GM12864 (cell line): ENCODE measurements at regions not wholly inside any gene's neighbourhood (a gene's known extent, or its start where the extent isn't known, plus 50 kb on each side); places are given as distances from the start of the nearest gene placed in this dataset.
"Not testable (repeated sequence)": the region's sequence is repeated elsewhere in the genome, so short reads cannot be mapped to it uniquely, and the experiment has no call there.

Experiments
- DNase-seq: peaks from one replicate; pipeline ENCODE4 v3.0.0-alpha.2; 2011; ENCODE audit warnings: low read depth
- H3K4me3 ChIP-seq: 2 replicates; pipeline ENCODE4 v1.5.1; 2011; ENCODE audit warnings: mild to moderate bottlenecking, low read depth, low read length, control low read depth
- CTCF ChIP-seq: IDR thresholded peaks from 2 replicates; pipeline ENCODE4 v1.5.1; 2011; ENCODE audit warnings: low read depth, mild to moderate bottlenecking, moderate library complexity, low read length, control low read depth, inconsistent platforms; ENCODE audit errors: missing control alignments

GRCh38 chr16:17970816-17971331 lies 365.7 kb downstream of the NPIPA8 start:
- DNase-seq, result no peak
- no peak overlapping the region for H3K4me3 ChIP-seq
- TF ChIP-seq CTCF, result peak; percentile 24

GRCh38 chr16:17970157-17970765 lies 366.3 kb downstream of the NPIPA8 start:
- no peak for DNase-seq
- no peak for TF ChIP-seq CTCF
- H3K4me3 ChIP-seq, result no peak overlapping the region

DNA sequence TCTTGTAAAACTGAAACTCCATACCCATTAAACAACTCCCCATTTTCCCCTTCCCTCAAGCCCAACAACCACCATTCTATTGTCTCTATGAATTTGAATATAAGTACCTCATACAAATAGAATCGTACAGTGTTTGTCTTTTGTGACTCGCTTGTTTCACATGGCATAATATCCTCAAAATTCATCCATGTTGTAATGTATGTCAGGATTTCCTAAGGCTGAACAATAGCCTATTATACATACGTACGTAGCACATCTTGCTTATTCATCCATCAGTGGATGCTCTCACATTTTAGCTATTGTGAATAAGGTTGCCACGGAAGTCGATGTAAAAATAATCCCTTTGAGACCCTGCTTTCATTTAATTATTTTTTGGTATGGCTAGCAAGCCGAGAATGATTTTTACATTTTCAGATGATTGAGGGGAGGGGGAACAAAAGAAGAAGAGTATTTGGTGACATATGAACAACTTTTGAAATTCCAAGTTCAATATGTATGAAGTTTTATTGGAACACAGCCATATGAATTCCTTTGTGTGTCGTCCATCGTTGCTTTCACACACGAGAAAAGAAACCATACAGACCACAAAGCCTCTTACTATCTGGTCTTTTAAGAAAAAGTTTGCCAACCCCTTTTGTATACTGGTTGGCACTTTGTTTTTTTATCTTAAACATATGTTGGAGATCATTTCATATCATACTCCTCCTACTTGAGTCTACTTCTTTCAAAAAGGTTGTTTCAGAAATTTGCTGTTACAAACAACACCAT lies 371.2 kb downstream of the NPIPA8 start:
- H3K4me3 ChIP-seq, result no peak overlapping the region
- TF ChIP-seq CTCF, result no peak
- no peak for DNase-seq

GRCh38 chr16:17964196-17964595 lies 372.3 kb downstream of the NPIPA8 start:
- no peak overlapping the region for H3K4me3 ChIP-seq
- DNase-seq, result no peak
- no peak for TF ChIP-seq CTCF

DNA sequence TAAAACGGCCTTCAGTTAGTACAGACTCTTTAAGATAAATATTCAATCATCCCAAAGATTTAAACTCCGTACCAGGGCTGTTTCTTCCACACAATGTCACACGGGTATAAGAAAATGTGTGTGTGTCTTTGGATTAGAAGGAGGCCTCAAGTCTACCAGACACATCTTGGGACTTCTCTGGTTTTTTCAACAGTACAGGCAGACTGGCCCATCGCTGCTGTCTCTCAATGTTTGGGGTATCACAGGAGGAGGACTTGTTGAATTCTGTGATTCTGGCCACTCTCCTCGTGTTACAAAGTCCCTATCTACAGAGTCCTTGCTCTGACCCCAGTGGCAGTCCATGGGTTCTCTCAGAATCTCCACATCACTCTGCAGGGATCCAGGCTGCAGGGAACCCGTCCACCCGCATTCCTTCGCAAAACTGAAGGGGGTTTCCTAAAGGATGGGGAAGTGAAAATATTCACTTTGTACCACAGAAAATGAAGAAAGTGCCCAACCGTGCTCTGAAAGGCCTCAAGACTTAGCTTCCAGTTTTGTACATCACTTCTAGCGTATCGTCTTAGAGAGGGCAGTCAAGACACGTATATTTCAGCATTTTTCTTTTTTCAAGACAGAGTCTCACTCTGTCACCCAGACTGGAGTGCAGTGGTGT lies 373.2 kb downstream of the NPIPA8 start:
- TF ChIP-seq CTCF, result no peak

DNA sequence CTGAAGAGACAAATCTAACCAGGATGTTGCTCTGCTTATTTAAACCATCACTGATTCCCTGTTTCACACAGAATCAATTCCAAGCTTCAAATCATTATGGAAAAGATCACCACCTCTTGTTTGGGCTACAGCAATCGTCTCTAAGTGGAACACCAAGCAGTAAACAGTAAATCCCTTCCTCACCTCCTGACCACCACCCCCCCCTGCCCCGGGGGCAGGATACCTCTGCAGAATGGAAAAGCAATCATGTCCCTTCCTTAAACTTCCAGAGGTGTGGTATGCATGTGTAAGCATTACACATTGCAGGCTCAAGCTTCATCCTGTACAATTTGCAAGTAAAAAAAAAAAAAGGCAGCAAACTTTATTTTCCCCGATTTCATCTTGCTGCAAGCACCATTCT lies 373.8 kb downstream of the NPIPA8 start:
- no peak overlapping the region for H3K4me3 ChIP-seq
- no peak for TF ChIP-seq CTCF
- no peak for DNase-seq

More for the DNA sequence above, 373.2 kb downstream of the NPIPA8 start:
- peak; percentile 40 for DNase-seq
- no peak overlapping the region for H3K4me3 ChIP-seq

DNA sequence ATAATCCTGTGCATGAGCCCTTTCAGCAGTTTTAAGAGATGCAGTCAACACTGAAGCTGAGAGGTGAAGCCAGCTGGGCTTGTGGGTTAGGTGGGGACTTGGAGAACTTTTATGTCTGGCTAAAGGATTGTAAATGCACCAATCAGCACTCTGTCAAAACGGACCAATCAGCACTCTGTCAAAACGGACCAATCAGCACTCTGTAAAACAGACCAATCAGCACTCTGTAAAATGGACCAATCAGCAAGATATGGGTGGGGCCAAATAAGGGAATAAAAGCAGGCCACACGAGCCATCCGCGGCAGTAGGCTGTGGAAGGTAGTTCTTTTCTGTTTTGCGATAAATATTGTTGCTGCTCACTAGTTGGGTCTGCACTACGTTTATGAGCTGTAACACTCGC lies 374.7 kb downstream of the NPIPA8 start:
- not testable (repeated sequence) for DNase-seq, H3K4me3 ChIP-seq
